Sigmoid colon (tissue), 4 donors: ENCODE measurements at regions not wholly inside any gene's neighbourhood (a gene's known extent, or its start where the extent isn't known, plus 50 kb on each side); places are given as distances from the start of the nearest gene placed in this dataset.

Source experiments
- CTCF ChIP-seq, 4 experiments: fragments of 450-650 bp in 3 of 4; fragments of 200-600 bp in 1 of 4; IDR thresholded peaks; one replicate each; pipeline ENCODE4 v1.5.1; 2016 to 2019; ENCODE audit warnings: antibody characterized with exemption in 4 of 4, mild to moderate bottlenecking in 3 of 4, moderate library complexity in 2 of 4
- EP300 ChIP-seq, 4 donors: sonication (generic); formaldehyde crosslinking; IDR thresholded peaks; one replicate each; pipeline ENCODE4 v1.6.1; 2017; ENCODE audit warnings: antibody characterized with exemption in 4 of 4
- POLR2A ChIP-seq, 2 donors: fragments of 450-650 bp; IDR thresholded peaks; one replicate each; pipeline ENCODE4 v1.6.1; 2016; ENCODE audit warnings: antibody characterized with exemption in 2 of 2, mild to moderate bottlenecking in 2 of 2, moderate library complexity in 2 of 2
- POLR2AphosphoS5 ChIP-seq, 4 donors: sonication (generic); formaldehyde crosslinking; IDR thresholded peaks; one replicate each; pipeline ENCODE4 v1.6.1; 2017; ENCODE audit warnings: antibody characterized with exemption in 4 of 4

- TF ChIP-seq CTCF (IDR thresholded peaks at IDR 0.05) (no peak), EP300 (IDR thresholded peaks at IDR 0.05) (no peak), POLR2A (IDR thresholded peaks at IDR 0.05) (no peak), POLR2AphosphoS5 (IDR thresholded peaks at IDR 0.05) (no peak)
Observed at GRCh38 chr2:217612920-217613319, 389.9 kb downstream of the TNS1 start.
